PC-9 (cell line): ENCODE measurements at regions not wholly inside any gene's neighbourhood (a gene's known extent, or its start where the extent isn't known, plus 50 kb on each side); places are given as distances from the start of the nearest gene placed in this dataset.

Experiments
- BruUV-seq: library from RNA; stranded (reverse); fragments of 400-500 nt; replicated peaks from 2 replicates; lab custom pipeline; 2021; lab: Mats Ljungman, UMichigan
- CTCF ChIA-PET: fragments of 300-600 bp; sonication (Branson Sonifier 250); formaldehyde crosslinking; loops from one replicate; lab custom pipeline; 2022; ENCODE audit warnings: antibody characterized with exemption; lab: Charles Lee
- POLR2A ChIA-PET: fragments of 300-600 bp; sonication (Branson Sonifier 250); formaldehyde crosslinking; loops from one replicate; lab custom pipeline; 2022; ENCODE audit warnings: antibody characterized with exemption; ENCODE audit not compliant: unreplicated experiment; lab: Charles Lee
- DNase-seq, 2 experiments: peaks; one replicate each; pipeline versions ENCODE4 v3.0.0 to v3.0.0-alpha.2; 2015 to 2022; ENCODE audit warnings: mixed read lengths in 1 of 2
- H2AFZ ChIP-seq: fragments of 200-600 bp; sonication (generic); 2 replicates; pipeline ENCODE4 v1.8.1; 2017; ENCODE audit warnings: antibody characterized with exemption
- H3F3A ChIP-seq: fragments of 200-600 bp; sonication (generic); 2 replicates; pipeline ENCODE4 v1.8.1; 2017; ENCODE audit warnings: antibody characterized with exemption, mild to moderate bottlenecking, low read depth; ENCODE audit not compliant: insufficient read depth
- H3K27ac ChIP-seq: fragments of 200-600 bp; sonication (generic); 2 replicates; pipeline ENCODE4 v1.6.1; 2016; ENCODE audit warnings: mixed run types
- H3K27me3 ChIP-seq: fragments of 200-600 bp; sonication (generic); 2 replicates; pipeline ENCODE4 v1.6.1; 2016; ENCODE audit warnings: low read depth, mixed run types; ENCODE audit not compliant: insufficient read depth
- H3K36me3 ChIP-seq: fragments of 200-600 bp; sonication (generic); 2 replicates; pipeline ENCODE4 v1.6.1; 2016; ENCODE audit warnings: low read depth, mixed run types
- H3K4me1 ChIP-seq: fragments of 200-600 bp; sonication (generic); replicated peaks from 2 replicates; pipeline ENCODE4 v1.6.1; 2016; ENCODE audit warnings: mixed run types; ENCODE audit not compliant: insufficient read depth
- H3K4me2 ChIP-seq: fragments of 200-600 bp; sonication (generic); 2 replicates; pipeline ENCODE4 v1.6.1; 2017; ENCODE audit warnings: mixed run types
- H3K4me3 ChIP-seq: fragments of 200-600 bp; sonication (generic); 2 replicates; pipeline ENCODE4 v1.6.1; 2016; ENCODE audit warnings: mixed run types
- H3K79me2 ChIP-seq: fragments of 200-600 bp; sonication (generic); 2 replicates; pipeline ENCODE4 v1.6.1; 2017; ENCODE audit warnings: low read depth, mixed run types
- H3K9me2 ChIP-seq: fragments of 200-600 bp; sonication (generic); 2 replicates; pipeline ENCODE4 v1.8.1; 2017; ENCODE audit warnings: mild to moderate bottlenecking; ENCODE audit not compliant: insufficient read depth
- H3K9me3 ChIP-seq: fragments of 200-600 bp; sonication (generic); 2 replicates; pipeline ENCODE4 v1.8.1; 2016; ENCODE audit warnings: low read depth; ENCODE audit not compliant: insufficient read depth
- H4K20me1 ChIP-seq: fragments of 200-600 bp; sonication (generic); 2 replicates; pipeline ENCODE4 v1.8.1; 2017; ENCODE audit not compliant: insufficient read depth
- EZH2 ChIP-seq: fragments of 200-600 bp; sonication (generic); IDR thresholded peaks from 2 replicates; pipeline ENCODE4 v1.8.0; 2017; ENCODE audit warnings: antibody characterized with exemption, low read depth
- intact Hi-C: fragments of 100-400 bp; cut with micrococcal nuclease; formaldehyde crosslinking; loops from one replicate; pipeline ENCODE4 v1.10.0; 2022; ENCODE audit not compliant: unreplicated experiment
- TF ChIP-seq, protein P1 (sequence below): fragments of 200-600 bp; sonication (generic); conservative IDR thresholded peaks from 2 replicates; pipeline ENCODE4 v1.6.1; 2017; ENCODE audit warnings: mixed run types, antibody characterized with exemption, mild to moderate bottlenecking, moderate library complexity

DNA sequence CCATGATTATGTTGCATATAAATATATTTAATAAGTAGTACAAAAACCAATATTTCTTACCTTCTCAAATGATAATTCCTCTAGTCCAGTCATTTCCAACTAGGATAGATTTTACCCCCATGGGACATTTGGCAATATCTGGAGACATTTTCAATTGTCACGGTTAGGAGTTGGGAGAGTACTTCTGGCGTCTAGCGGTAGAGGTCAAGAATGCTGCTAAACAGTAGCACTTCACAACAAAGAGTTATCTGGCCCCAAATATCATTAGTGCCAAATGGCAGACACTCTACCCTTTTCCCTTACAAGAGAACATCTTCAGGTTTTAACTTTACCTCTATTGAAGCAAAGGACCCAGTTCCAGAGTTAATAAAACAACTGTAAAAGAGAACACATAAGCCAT is 168.1 kb downstream of the FAT4 start:
- DNase-seq: no peak
- Histone ChIP-seq H3K4me3 (no peak overlapping the region), H3K4me2 (no peak overlapping the region), H3K9me2 (no peaks in the 10 kb centered on the region), H3K4me1 (no peaks in the 10 kb centered on the region), H3F3A (no peaks in the 10 kb centered on the region), H3K27ac (no peak overlapping the region), H3K79me2 (no peaks in the 10 kb centered on the region), H3K9me3 (no peaks in the 10 kb centered on the region), H3K36me3 (no peaks in the 10 kb centered on the region), H3K27me3 (no peaks in the 10 kb centered on the region), H2AFZ (no peak overlapping the region), H4K20me1 (no peaks in the 10 kb centered on the region)
- POLR2A ChIA-PET: interaction anchor here (0.7 kb wide), 1 partner anchor 225 kb away, joined by 4 read pairs; no protein-coding TSS in a partner anchor
- TF ChIP-seq, protein P1, sequence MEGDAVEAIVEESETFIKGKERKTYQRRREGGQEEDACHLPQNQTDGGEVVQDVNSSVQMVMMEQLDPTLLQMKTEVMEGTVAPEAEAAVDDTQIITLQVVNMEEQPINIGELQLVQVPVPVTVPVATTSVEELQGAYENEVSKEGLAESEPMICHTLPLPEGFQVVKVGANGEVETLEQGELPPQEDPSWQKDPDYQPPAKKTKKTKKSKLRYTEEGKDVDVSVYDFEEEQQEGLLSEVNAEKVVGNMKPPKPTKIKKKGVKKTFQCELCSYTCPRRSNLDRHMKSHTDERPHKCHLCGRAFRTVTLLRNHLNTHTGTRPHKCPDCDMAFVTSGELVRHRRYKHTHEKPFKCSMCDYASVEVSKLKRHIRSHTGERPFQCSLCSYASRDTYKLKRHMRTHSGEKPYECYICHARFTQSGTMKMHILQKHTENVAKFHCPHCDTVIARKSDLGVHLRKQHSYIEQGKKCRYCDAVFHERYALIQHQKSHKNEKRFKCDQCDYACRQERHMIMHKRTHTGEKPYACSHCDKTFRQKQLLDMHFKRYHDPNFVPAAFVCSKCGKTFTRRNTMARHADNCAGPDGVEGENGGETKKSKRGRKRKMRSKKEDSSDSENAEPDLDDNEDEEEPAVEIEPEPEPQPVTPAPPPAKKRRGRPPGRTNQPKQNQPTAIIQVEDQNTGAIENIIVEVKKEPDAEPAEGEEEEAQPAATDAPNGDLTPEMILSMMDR: no peak
- no peak for TF ChIP-seq EZH2
- BruUV-seq: no TSS peak
- intact Hi-C loops: no loop called here
- CTCF ChIA-PET: no interaction called here

DNA sequence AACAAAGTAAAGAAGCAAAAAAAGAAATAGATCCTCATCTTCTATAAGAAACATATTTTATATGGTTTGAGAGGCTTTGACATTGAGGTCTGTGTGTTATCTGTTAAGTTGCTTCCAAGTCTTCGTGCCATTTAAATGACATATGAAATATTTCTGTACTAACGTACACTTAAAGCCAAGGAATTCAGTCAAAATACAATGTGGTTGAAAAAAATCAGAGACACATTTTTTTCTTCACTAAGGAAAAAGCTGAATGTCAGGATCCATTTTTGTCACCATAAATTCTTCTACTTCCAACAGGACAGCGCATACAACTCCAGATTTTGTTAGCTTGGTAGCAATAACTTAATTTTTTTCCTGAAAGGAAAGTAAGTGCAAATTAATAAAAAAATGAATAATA is 168.5 kb downstream of the FAT4 start:
- TF ChIP-seq, protein P1: no peak
- no peak for TF ChIP-seq EZH2
- Histone ChIP-seq H3K79me2 (no peaks in the 10 kb centered on the region), H3K4me1 (no peaks in the 10 kb centered on the region), H3K36me3 (no peaks in the 10 kb centered on the region), H2AFZ (no peak overlapping the region), H3K9me2 (no peaks in the 10 kb centered on the region), H3K9me3 (no peaks in the 10 kb centered on the region), H4K20me1 (no peaks in the 10 kb centered on the region), H3K27me3 (no peaks in the 10 kb centered on the region), H3K27ac (no peak overlapping the region), H3F3A (no peaks in the 10 kb centered on the region), H3K4me3 (no peak overlapping the region), H3K4me2 (no peak overlapping the region)
- no peak for DNase-seq
- no TSS peak for BruUV-seq
- ChIA-PET POLR2A (interaction anchor here (0.7 kb wide), 1 partner anchor 225 kb away, joined by 4 read pairs; no protein-coding TSS in a partner anchor), CTCF (no interaction called here)
- intact Hi-C loops: no loop called here

DNA sequence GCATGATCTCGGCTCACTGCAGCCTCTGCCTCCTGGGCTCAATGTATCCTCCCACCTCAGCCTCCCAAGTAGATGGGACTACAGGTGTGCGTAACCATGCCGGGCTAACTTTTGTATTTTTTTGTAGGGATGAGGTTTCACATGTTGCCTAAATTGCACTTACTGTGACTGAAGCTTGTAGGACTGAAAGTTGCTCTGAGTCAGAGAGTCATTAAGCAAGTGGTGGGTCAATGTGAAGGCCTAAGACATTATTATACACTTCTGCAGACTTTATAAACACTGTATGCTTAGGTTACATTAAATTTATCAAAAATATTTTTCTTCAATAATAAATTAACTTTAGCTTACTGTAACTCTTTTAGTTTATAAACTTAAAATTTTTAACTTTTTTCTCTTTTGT is 170.2 kb downstream of the FAT4 start:
- Histone ChIP-seq H3K27ac (no peak overlapping the region), H3F3A (no peaks in the 10 kb centered on the region), H2AFZ (no peak overlapping the region), H3K27me3 (no peaks in the 10 kb centered on the region), H4K20me1 (no peaks in the 10 kb centered on the region), H3K4me1 (no peaks in the 10 kb centered on the region), H3K9me2 (no peaks in the 10 kb centered on the region), H3K79me2 (no peaks in the 10 kb centered on the region), H3K4me2 (no peak overlapping the region), H3K36me3 (no peaks in the 10 kb centered on the region), H3K9me3 (no peaks in the 10 kb centered on the region), H3K4me3 (no peak overlapping the region)
- POLR2A ChIA-PET: interaction anchor here (0.6 kb wide), 1 partner anchor 370 kb away, joined by 4 read pairs; no protein-coding TSS in a partner anchor
- CTCF ChIA-PET: no interaction called here
- intact Hi-C loops: no loop called here
- no TSS peak for BruUV-seq
- TF ChIP-seq, protein P1: no peak
- no peak for TF ChIP-seq EZH2
- DNase-seq: no peak
